ENCODE measurements at regions not wholly inside any gene's neighbourhood (a gene's known extent, or its start where the extent isn't known, plus 50 kb on each side); places are given as distances from the start of the nearest gene placed in this dataset.

DNA sequence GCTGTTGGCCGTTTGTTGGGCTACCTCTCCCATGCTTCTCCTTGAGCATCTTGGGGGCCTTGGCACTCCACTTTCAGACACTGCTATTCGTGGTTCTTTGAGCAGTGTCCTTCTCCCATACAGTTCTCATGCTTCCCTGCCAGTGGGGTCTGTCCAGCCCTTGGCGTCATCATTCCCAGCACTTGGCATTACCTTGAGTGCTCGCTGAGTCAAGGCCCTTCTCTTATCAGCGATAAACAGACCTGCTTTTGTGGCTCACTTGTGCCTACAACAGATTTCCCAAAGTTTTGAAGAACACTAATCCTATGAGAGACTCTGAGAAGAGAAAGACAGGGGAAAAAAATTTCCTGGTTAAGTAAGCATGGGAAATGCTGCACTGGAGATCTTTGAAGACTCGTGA, 85.3 kb downstream of the NOC3L start:
- TF ChIP-seq POLR2AphosphoS5 (IDR thresholded peaks at IDR 0.05), result no peak
- TF ChIP-seq CTCF (IDR thresholded peaks at IDR 0.05), result no peak
